ENCODE measurements at regions not wholly inside any gene's neighbourhood (a gene's known extent, or its start where the extent isn't known, plus 50 kb on each side); places are given as distances from the start of the nearest gene placed in this dataset.

DNA sequence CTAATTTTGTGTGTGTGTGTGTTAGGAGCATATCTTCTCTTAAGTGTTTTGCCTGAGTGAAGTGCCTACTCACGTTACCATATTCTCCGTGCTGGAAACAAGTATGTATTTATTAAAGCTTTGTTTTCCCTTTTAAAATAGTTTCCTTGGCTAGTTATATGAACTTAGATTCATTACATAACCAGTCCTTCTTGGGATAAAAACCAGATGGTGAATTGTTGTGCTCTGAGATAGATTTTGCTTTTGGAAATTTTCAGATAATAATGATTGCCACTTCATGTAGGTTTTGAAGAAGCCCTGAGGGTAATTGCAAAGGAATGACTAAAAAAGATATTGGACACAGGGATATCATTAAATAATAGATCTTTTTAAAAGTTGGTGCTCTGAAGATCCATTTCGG is 390.2 kb upstream of the SGO1 start:
- TF ChIP-seq, protein P1, sequence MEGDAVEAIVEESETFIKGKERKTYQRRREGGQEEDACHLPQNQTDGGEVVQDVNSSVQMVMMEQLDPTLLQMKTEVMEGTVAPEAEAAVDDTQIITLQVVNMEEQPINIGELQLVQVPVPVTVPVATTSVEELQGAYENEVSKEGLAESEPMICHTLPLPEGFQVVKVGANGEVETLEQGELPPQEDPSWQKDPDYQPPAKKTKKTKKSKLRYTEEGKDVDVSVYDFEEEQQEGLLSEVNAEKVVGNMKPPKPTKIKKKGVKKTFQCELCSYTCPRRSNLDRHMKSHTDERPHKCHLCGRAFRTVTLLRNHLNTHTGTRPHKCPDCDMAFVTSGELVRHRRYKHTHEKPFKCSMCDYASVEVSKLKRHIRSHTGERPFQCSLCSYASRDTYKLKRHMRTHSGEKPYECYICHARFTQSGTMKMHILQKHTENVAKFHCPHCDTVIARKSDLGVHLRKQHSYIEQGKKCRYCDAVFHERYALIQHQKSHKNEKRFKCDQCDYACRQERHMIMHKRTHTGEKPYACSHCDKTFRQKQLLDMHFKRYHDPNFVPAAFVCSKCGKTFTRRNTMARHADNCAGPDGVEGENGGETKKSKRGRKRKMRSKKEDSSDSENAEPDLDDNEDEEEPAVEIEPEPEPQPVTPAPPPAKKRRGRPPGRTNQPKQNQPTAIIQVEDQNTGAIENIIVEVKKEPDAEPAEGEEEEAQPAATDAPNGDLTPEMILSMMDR (IDR thresholded peaks at IDR 0.05; ENCODE audit: poor library complexity, severe bottlenecking): no peak
- no peak for TF ChIP-seq EP300 (conservative IDR thresholded peaks at IDR 0.05; ENCODE audit: poor library complexity, severe bottlenecking)
- TF ChIP-seq RAD21 (conservative IDR thresholded peaks at IDR 0.05): no peak
- TF ChIP-seq SMC3 (conservative IDR thresholded peaks at IDR 0.05; ENCODE audit: poor library complexity): no peak
- TF ChIP-seq TAF1 (IDR thresholded peaks at IDR 0.05; ENCODE audit: low read depth): no peak
- TF ChIP-seq, protein P2, sequence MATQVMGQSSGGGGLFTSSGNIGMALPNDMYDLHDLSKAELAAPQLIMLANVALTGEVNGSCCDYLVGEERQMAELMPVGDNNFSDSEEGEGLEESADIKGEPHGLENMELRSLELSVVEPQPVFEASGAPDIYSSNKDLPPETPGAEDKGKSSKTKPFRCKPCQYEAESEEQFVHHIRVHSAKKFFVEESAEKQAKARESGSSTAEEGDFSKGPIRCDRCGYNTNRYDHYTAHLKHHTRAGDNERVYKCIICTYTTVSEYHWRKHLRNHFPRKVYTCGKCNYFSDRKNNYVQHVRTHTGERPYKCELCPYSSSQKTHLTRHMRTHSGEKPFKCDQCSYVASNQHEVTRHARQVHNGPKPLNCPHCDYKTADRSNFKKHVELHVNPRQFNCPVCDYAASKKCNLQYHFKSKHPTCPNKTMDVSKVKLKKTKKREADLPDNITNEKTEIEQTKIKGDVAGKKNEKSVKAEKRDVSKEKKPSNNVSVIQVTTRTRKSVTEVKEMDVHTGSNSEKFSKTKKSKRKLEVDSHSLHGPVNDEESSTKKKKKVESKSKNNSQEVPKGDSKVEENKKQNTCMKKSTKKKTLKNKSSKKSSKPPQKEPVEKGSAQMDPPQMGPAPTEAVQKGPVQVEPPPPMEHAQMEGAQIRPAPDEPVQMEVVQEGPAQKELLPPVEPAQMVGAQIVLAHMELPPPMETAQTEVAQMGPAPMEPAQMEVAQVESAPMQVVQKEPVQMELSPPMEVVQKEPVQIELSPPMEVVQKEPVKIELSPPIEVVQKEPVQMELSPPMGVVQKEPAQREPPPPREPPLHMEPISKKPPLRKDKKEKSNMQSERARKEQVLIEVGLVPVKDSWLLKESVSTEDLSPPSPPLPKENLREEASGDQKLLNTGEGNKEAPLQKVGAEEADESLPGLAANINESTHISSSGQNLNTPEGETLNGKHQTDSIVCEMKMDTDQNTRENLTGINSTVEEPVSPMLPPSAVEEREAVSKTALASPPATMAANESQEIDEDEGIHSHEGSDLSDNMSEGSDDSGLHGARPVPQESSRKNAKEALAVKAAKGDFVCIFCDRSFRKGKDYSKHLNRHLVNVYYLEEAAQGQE (IDR thresholded peaks at IDR 0.05; ENCODE audit: borderline replicate concordance): no peak
- TF ChIP-seq EZH2 (IDR thresholded peaks at IDR 0.05; ENCODE audit: borderline replicate concordance, insufficient read depth, low read length, poor library complexity, severe bottlenecking): no peak
- no peak for TF ChIP-seq MXI1 (conservative IDR thresholded peaks at IDR 0.05; ENCODE audit: poor library complexity, severe bottlenecking)

All from neural cell (in vitro differentiated cells).